ENCODE measurements at regions not wholly inside any gene's neighbourhood (a gene's known extent, or its start where the extent isn't known, plus 50 kb on each side); places are given as distances from the start of the nearest gene placed in this dataset.

GRCh38 chr2:204475399-204475798 lies 69.9 kb upstream of the PARD3B start:
- TF ChIP-seq CTCF (IDR thresholded peaks at IDR 0.05) (no peak), POLR2A (IDR thresholded peaks at IDR 0.05) (no peak)

Measured in uterus (tissue), 2 donors.